HG03095 (cell line): ENCODE measurements at regions not wholly inside any gene's neighbourhood (a gene's known extent, or its start where the extent isn't known, plus 50 kb on each side); places are given as distances from the start of the nearest gene placed in this dataset.
"Not testable (repeated sequence)": the region's sequence is repeated elsewhere in the genome, so short reads cannot be mapped to it uniquely, and the experiment has no call there.

ENCODE experiments used
- ATAC-seq: cut with Tn5 transposase; IDR thresholded peaks from one replicate; pipeline ENCODE4 v1.9.1; 2021; ENCODE audit warnings: moderate library complexity; ENCODE audit not compliant: unreplicated experiment

DNA sequence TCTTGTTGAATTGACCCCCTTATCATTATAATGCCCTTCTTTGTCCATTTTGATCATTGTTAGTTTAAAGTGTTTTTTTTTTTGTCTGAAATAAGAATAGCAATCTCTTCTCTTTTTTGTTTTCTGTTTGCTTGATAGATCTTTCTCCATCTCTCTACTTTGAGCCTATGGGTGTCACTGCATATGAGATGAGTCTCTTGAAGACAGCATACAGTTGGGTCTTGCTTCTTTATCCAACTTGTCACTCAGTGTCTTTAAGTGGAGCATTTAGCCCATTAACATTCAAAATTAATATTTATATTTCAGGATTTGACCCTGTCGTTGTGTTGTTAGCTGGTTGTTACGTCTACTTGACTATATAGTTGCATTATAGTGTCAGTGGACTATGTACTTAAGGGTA is 135.4 kb downstream of the HMHB1 start:
- ATAC-seq = no peak

DNA sequence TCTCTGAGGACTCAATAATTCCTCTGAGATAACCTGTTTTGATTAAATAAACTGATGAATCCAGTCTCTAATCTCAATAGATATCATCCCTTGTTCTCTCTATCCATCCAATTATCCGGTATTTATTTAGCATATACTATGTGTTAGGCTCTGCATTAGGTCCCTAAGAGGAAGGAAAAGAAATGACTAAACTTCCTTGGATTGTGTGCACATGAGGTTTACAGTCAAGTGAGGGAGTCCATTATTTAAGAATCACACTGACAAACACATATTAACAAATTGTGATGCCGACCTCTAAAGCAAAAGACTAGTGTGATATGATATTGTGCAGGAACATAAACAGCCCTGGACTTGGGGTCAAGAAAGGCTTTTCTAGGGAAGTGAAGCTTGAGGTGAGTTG is 140.8 kb downstream of the HMHB1 start:
- no peak for ATAC-seq

- ATAC-seq = no peak
These were observed 141.9 kb downstream of the HMHB1 start for GRCh38 chr5:143953851-143954250.

DNA sequence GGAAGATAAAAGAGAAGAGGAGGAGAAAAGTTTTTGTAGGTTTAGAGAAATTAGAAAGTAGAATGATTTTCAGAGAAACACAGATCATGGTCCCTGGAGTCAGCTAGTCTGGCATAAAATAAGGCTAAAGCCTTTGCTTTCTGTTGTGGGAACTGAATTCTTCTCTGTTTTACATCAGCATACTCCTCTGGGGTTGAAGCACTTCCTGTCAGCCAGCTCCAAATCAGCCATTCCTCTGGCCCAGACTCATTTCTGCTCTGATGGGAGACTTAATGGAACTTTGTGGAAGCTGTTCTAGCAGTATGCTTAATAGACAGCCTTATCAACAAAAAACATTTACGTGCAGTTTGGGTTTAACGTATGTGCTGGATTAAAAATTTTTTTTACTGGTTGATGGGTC is 143.2 kb downstream of the HMHB1 start:
- ATAC-seq = no peak

- no peak for ATAC-seq
These were observed 145.5 kb downstream of the HMHB1 start for GRCh38 chr5:143957455-143957854.

DNA sequence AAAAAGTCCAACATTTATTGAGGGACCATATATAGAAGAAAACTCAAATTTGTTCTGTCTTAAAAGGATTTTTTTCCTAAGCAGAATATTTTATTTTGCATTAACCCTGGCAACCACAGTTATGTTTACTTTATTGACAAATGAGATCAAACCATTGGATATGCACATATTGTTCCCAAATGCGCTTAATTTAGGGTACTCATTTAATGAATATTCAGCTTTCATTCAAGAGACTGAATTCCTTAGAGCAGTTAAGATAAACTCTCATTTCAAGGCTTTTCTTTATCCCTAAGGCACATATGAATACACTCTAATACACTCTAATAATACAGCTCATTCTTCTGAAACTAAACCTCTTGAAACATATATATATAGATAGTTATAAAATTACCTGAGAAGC is 150.2 kb downstream of the HMHB1 start:
- ATAC-seq = no peak

DNA sequence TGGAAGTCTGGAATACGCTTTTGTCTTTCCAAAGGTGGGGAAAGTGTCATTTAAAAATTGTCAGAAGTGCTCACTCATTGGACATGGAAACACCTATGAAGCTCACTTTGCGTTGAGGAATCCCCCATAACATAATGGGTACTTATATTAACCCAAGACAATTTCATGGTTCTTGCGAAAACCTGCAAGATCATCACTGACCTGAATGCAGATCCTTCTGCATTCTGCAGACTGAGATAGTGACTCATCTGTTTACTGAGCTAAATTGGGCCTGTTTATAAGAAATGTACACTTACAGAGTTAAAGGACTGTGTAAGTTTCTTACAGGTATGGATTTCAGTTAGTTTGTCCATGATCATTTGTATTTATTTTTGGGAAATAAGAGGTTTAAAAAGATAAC is 153.0 kb downstream of the HMHB1 start:
- ATAC-seq = no peak

DNA sequence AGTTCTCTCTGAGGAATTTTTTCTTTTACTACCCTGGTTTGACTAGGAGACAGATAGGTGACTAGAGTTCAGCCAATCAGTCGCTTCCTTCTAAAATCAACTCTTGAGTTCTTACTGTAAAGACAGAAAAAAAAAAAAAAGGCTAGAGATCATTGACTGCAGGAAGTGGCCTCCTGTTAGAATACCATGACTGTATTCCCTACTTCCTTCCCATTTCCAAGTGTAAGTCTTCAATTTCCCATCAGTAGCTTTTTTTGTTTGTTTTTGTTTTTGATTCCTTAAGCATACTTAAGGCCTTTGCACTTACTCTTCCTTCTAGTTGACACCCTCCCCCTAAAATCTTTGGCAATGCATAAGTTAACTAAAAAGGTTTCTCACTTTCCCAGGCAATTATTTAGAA is 154.3 kb downstream of the HMHB1 start:
- no peak for ATAC-seq

DNA sequence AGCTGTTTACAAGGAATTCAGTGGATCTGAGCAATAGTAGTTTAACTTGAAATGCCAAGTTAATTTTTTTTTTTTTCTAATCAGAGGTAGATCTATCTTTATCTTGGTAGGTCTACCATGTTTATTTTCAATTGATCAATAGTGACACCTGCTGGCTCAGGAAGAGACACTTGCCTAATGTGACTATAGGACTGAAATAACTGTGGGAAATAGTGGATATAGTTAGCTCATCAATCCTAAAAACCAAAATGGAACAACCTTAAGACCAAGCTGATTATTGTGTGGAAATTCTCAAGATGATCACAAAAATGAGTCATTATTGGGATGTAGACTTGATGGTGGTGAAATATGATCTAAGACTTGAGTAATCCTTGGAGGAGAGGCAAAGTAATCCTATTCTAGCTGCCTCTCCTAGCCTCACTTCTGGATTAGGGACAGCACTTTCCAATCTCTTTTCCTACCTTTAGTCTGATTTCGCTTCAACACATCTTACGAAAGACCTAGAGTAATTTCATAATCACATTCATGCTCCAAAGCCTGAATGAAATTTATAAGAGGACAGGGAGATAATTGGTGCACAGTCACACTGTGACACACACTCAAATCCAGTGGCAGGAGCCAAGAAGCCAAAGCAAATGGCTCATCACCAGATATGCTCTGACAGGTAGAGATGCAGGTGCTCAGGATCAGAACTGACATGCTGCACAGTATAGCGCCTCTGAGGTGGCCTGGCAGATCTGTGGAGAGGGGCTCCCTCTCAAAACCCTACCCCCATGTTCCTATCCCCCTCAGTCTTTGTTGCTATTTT is 156.3 kb downstream of the HMHB1 start:
- peak; percentile 61 for ATAC-seq

DNA sequence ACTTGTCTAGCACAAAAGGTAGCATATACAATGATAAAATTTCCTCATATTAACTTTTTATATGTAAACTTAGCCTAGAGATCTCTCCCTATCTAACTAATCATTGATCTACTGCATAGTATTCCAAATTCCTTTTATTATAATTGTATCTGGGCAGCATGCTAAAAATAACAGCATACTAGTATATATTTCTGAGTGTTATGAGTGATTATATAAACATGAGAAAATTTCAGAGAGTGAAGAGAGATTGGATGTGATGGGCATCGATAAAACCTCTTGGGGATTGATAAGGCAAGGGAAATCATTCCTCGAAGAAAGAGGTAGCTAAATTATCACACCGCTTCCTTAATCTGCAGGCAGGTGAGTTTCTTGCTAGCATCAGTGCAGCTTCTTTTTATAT is 158.2 kb downstream of the HMHB1 start:
- no peak for ATAC-seq

GRCh38 chr5:143972068-143972467 is 160.1 kb downstream of the HMHB1 start:
- no peak for ATAC-seq

DNA sequence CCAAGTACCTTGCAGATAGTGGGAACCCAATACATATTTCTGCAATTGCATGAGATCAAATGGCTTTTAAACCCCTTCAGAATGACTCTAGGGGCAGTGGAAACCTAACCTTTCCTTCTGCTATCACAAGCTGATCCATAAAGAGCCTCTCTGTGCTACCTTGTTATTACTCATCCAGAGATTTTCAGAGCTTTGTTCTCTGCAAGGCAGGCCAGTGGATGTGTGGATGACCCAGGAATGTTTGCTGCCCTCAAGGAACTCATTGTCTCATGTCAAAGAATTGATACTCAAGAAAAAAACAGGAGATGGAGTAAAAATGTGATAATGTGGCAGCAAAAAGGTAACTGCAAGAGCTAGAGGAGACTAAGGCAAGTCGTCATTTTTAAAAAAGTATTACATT is 164.1 kb downstream of the HMHB1 start:
- ATAC-seq = no peak

- ATAC-seq = no peak
These were observed 166.0 kb downstream of the HMHB1 start for GRCh38 chr5:143977891-143978461.

GRCh38 chr5:143979044-143979690 is 167.2 kb downstream of the HMHB1 start:
- peak; percentile 84 for ATAC-seq

- no peak for ATAC-seq
These were observed 168.5 kb downstream of the HMHB1 start for GRCh38 chr5:143980506-143980905.

GRCh38 chr5:143982957-143983356 is 171.0 kb downstream of the HMHB1 start:
- not testable (repeated sequence) for ATAC-seq

DNA sequence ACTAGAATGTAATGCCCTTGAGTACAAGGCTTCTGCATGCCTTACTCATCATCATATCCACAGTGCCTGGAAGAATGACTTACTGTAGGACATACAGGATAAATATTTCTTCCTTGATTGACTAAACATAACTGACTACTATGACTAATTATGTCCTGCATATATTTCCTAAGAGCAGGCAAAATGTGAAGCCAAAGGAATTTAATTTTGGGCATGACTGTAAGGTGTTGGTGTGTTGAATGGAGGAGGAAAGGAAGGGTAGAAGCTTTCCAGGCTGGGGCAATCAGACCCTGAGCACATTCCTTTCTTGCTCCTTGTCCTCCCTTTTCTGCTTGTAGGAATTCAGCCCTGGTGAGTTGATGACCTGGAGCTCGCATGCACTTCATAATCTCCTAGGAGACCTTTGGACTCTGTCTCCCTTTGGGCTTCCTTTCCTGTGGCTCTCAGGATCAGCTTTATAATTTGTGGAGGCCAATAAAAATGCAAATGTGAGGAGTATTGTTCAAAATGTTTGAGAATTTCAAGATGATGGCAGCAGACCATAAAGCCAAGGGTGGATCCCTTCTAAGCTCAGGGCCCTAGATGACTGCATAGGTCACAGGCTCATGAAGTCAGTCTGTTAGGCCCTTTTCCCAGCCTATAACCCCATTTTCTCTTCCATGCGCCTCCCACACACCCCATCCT is 174.0 kb downstream of the HMHB1 start:
- ATAC-seq = no peak

- no peak for ATAC-seq
These were observed 174.7 kb downstream of the HMHB1 start for GRCh38 chr5:143986516-143987212.

GRCh38 chr5:143987264-143987663 is 175.3 kb downstream of the HMHB1 start:
- no peak for ATAC-seq

DNA sequence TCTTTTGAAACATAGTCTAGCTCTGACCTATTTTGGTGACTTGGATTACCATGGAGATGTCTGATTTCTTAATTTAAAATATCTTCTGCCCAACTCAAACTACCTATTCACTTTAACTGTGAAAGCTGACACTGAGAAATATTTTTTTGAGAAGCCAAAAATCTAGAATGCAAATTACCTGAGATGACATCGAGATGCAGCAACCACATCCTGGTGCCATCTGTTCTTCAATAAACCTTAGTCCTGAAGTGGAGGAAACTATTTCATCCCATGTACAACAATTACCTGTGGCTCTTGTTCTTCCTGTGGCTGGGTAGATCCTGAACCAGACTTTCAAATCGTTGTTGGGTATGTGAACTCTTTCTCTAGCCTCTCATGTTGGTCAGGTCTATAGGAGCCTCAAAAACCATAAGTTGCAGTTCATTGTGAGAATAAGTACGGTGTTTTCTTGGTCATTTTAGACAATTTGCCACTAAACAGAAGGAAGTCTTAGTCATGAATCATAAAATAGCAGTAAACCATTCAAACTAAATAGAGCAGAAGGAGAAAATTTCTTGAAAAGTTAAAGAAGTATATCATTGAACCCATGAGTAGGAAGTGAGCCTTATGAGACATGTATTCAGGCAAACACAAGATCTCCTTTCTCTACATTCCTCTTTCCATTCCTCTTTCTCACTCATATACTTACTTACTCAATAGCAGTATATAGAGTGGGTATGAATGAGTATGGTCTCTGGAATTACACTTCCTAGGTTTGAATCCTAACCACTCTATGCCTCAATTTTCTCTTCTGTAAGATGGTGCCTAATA is 176.0 kb downstream of the HMHB1 start:
- ATAC-seq = no peak
